ENCODE measurements at regions not wholly inside any gene's neighbourhood (a gene's known extent, or its start where the extent isn't known, plus 50 kb on each side); places are given as distances from the start of the nearest gene placed in this dataset.
"Not testable (repeated sequence)": the region's sequence is repeated elsewhere in the genome, so short reads cannot be mapped to it uniquely, and the experiment has no call there.

- no peak overlapping the region for H3K4me3 ChIP-seq
- H3K27me3 ChIP-seq = no peaks in the 10 kb centered on the region
- intact Hi-C loops (cut with DNase I) = loop anchor here (5.0 kb wide), 1 partner anchor 44 kb away; no protein-coding TSS in a partner anchor
- H3K9me3 ChIP-seq = no peaks in the 10 kb centered on the region
- H3K27ac ChIP-seq = no peak overlapping the region
- no peaks in the 10 kb centered on the region for H3K36me3 ChIP-seq
- no peaks in the 10 kb centered on the region for H3K4me1 ChIP-seq
- no peak for DNase-seq (ENCODE audit: extremely low spot score in 2 of 2)
- TF ChIP-seq, protein P1, sequence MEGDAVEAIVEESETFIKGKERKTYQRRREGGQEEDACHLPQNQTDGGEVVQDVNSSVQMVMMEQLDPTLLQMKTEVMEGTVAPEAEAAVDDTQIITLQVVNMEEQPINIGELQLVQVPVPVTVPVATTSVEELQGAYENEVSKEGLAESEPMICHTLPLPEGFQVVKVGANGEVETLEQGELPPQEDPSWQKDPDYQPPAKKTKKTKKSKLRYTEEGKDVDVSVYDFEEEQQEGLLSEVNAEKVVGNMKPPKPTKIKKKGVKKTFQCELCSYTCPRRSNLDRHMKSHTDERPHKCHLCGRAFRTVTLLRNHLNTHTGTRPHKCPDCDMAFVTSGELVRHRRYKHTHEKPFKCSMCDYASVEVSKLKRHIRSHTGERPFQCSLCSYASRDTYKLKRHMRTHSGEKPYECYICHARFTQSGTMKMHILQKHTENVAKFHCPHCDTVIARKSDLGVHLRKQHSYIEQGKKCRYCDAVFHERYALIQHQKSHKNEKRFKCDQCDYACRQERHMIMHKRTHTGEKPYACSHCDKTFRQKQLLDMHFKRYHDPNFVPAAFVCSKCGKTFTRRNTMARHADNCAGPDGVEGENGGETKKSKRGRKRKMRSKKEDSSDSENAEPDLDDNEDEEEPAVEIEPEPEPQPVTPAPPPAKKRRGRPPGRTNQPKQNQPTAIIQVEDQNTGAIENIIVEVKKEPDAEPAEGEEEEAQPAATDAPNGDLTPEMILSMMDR (IDR thresholded peaks at IDR 0.05) = no peak
- TF ChIP-seq POLR2AphosphoS5 (IDR thresholded peaks at IDR 0.05; ENCODE audit: insufficient read depth in 1 of 2, low read depth in 1 of 2) (no peak), POLR2A (IDR thresholded peaks at IDR 0.05) (no peak)
Measured at GRCh38 chr11:86873573-86874083, 73.3 kb downstream of the PRSS23 start.

DNA sequence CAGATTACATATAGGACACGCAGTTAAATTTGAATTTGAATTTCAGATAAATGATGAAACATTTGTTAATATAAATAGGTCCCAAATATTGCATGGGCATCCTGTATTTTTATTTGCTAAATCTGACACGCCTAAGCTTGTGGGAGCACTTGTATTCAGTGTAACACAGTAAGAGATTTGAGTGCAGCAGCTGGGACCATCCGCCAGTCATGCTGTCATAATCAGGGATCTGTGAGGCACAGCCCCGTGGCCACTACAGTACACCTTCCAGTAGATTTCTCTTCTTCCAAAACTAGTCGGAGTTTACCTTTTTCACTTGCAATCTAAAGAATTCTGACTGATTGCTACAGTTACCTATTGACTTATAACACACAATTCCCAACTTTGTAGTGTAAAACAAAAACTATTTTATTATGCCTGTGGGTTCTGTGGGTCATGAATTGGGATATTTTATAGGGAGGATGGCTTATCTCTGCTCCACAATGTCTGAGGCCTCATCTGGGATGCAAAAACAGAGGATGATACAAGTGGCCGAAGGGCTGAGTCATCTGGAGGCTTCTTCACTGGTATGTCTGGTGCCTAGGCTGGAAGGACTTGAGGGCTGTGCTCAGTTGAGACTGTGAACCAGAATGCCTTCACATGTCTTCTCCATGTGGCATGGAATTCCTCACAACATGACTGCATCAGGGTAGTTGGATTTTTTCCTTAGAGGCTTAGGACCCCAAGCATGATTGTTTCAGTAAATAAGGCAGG, 74.1 kb downstream of the PRSS23 start:
- DNase-seq (ENCODE audit: extremely low spot score in 2 of 2) = no peak
- Histone ChIP-seq H3K4me3 (no peak overlapping the region), H3K36me3 (no peaks in the 10 kb centered on the region), H3K27me3 (no peaks in the 10 kb centered on the region), H3K9me3 (no peaks in the 10 kb centered on the region), H3K27ac (no peak overlapping the region), H3K4me1 (no peaks in the 10 kb centered on the region)
- intact Hi-C loops (cut with DNase I) = loop anchor here (5.0 kb wide), 1 partner anchor 43 kb away; no protein-coding TSS in a partner anchor
- TF ChIP-seq POLR2AphosphoS5 (IDR thresholded peaks at IDR 0.05; ENCODE audit: insufficient read depth in 1 of 2, low read depth in 1 of 2) = no peak
- no peak for TF ChIP-seq POLR2A (IDR thresholded peaks at IDR 0.05)

DNA sequence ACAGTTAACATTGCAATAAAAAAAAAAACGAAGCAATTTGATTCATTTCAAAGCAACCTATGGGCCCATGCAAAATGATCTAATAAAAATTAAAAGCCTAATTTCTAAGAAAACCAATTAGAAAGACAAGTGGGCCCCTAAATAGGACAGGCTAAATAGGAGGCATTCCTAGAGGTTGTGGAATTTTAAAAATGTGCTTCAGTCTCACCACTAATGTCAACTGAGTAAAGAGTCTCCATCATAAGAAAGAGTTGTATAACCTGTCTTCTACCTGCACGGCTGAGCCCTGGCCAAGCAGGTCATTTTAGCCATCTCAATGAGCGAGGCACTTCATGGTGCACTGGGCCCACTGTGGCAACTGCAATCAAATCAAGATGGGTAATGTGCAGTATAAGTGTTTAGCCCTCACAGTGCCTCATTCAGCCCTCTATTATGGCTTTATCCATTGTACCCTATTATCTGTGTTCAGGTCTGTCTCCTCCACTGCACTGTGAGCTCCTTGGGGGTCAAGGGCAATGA, 76.4 kb downstream of the PRSS23 start:
- intact Hi-C loops (cut with DNase I) = no loop called here
- no peak overlapping the region for H3K4me3 ChIP-seq

DNA sequence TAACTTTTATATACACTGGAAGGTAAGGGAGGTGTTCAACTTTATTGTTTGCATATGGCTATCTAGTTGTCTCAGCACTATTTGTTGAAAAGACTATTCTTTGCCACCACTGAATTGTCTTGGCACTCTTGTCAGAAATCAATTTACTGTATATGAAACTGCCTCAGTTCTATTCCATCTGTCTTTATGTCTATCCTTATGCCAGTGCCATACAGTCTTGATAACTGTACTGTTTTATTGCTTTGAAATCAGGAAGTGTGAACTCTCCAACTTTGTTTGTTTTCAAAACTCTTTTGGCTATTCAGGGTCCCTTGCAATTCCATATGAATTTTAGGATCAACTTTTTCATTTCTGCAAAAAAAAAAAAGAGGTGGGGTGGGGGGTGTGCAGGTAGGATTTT, 77.2 kb downstream of the PRSS23 start:
- no peak overlapping the region for H3K4me3 ChIP-seq
- intact Hi-C loops (cut with DNase I) = no loop called here
- H3K36me3 ChIP-seq = no peaks in the 10 kb centered on the region
- no peak for TF ChIP-seq POLR2AphosphoS5 (IDR thresholded peaks at IDR 0.05; ENCODE audit: insufficient read depth in 1 of 2, low read depth in 1 of 2)
- TF ChIP-seq, protein P1 (IDR thresholded peaks at IDR 0.05) = no peak
- no peaks in the 10 kb centered on the region for H3K27me3 ChIP-seq
- no peaks in the 10 kb centered on the region for H3K4me1 ChIP-seq
- no peak for DNase-seq (ENCODE audit: extremely low spot score in 2 of 2)
- no peak overlapping the region for H3K27ac ChIP-seq
- no peaks in the 10 kb centered on the region for H3K9me3 ChIP-seq

More for the DNA sequence above, 76.4 kb downstream of the PRSS23 start:
- H3K36me3 ChIP-seq = no peaks in the 10 kb centered on the region
- H3K27ac ChIP-seq = no peak overlapping the region
- no peaks in the 10 kb centered on the region for H3K4me1 ChIP-seq
- TF ChIP-seq POLR2AphosphoS5 (IDR thresholded peaks at IDR 0.05; ENCODE audit: insufficient read depth in 1 of 2, low read depth in 1 of 2) (no peak), POLR2A (IDR thresholded peaks at IDR 0.05) (no peak)
- TF ChIP-seq, protein P1 (IDR thresholded peaks at IDR 0.05) = no peak
- H3K27me3 ChIP-seq = no peaks in the 10 kb centered on the region
- H3K9me3 ChIP-seq = no peaks in the 10 kb centered on the region
- no peak for DNase-seq (ENCODE audit: extremely low spot score in 2 of 2)

DNA sequence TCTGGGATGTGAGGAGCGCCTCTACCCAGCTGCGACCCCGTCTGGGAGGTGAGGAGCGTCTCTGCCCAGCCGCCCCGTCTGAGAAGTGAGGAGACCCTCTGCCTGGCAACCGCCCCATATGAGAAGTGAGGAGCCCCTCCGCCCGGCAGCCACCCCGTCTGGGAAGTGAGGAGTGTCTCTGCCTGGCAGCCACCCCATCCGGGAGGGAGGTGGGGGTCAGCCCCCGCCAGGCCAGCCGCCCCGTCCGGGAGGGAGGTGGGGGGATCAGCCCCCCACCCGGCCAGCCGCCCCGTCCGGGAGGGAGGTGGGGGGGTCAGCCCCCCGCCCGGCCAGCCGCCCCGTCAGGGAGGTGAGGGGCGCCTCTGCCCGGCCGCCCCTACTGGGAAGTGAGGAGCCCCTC, 76.0 kb downstream of the FZD4 start:
- intact Hi-C loops (cut with DNase I); H3K27me3 ChIP-seq; H3K36me3 ChIP-seq; H3K9me3 ChIP-seq; H3K4me3 ChIP-seq; H3K27ac ChIP-seq; DNase-seq (ENCODE audit: extremely low spot score in 2 of 2); H3K4me1 ChIP-seq: not testable (repeated sequence)

GRCh38 chr11:86885311-86885710, 69.9 kb downstream of the FZD4 start:
- intact Hi-C loops (cut with DNase I) = no loop called here
- TF ChIP-seq POLR2A (IDR thresholded peaks at IDR 0.05) (no peak), POLR2AphosphoS5 (IDR thresholded peaks at IDR 0.05; ENCODE audit: insufficient read depth in 1 of 2, low read depth in 1 of 2) (no peak)
- TF ChIP-seq, protein P1 (IDR thresholded peaks at IDR 0.05) = no peak
- no peaks in the 10 kb centered on the region for H3K36me3 ChIP-seq
- no peaks in the 10 kb centered on the region for H3K27me3 ChIP-seq
- no peak overlapping the region for H3K27ac ChIP-seq
- no peak for DNase-seq (ENCODE audit: extremely low spot score in 2 of 2)
- no peak overlapping the region for H3K4me3 ChIP-seq
- no peaks in the 10 kb centered on the region for H3K4me1 ChIP-seq
- no peaks in the 10 kb centered on the region for H3K9me3 ChIP-seq

All from vagina (tissue), 2 donors.